WI38 (cell line): ENCODE measurements at regions not wholly inside any gene's neighbourhood (a gene's known extent, or its start where the extent isn't known, plus 50 kb on each side); places are given as distances from the start of the nearest gene placed in this dataset.

Source experiments
- H3K4me3 ChIP-seq: 2 replicates; pipeline ENCODE4 v1.5.1; 2011; ENCODE audit warnings: low read depth, mild to moderate bottlenecking, control low read depth, low read length
- CTCF ChIP-seq: IDR thresholded peaks from 2 replicates; pipeline ENCODE4 v1.5.1; 2012; ENCODE audit warnings: low read depth, mild to moderate bottlenecking, control low read depth, low read length

DNA sequence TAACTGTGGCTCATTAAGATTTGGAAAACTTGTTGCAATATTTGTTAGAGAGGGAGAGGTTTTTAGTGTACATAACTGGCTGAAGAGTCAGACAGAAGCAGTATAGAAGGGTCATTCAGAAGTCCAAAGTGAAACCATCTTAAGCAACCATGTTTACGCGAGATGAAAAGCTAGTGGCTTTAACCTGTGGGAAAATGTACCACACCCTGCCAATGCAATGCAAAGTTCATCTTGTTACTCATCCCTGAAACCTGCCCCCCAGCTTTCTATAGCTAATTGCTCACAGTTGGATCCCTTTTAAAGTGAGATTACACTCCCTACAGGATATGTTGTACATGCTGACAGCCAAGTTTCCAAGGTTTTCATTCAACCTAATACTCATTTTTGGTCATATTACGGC is 96.7 kb upstream of the RAPGEF2 start:
- no peak for TF ChIP-seq CTCF
- H3K4me3 ChIP-seq = no peak overlapping the region

DNA sequence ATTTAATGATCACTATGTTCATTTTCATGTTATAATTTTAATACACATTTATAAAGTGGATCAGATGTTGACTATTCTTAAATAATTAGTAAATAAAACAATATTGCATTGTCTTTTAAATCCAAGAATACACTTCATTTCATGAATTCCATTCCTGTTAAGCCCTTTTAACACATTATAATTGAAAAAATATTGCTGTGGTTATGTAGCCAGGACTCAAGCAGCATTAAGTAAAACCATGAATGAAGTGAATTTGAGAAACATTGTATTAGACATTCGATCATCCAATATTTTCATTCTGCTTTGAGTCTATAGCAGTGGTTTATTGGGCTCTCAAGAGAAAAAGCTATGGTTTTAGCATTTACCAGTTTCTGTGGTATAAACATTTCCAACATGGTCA is 94.2 kb upstream of the RAPGEF2 start:
- H3K4me3 ChIP-seq = no peak overlapping the region
- TF ChIP-seq CTCF = no peak

GRCh38 chr4:159009521-159009920 is 93.4 kb upstream of the RAPGEF2 start:
- TF ChIP-seq CTCF = no peak
- H3K4me3 ChIP-seq = no peak overlapping the region

DNA sequence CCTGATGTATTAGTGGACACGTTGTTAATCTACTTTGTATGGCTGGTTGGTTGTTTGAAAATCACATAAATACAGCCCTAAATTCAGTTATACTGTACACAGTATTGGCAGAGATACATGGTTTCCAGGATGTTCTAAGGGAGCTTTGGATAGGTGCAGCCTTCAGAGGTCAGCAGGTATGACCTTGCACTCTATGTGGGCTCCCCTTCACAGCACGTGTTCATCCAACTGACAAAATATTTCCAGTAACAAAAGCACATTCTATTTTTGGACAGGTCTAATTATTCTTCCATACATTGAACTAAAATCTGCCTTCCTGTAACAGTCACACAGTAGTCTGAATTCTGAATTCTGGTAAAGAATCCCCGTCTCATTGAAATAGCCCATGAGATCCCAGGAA is 92.8 kb upstream of the RAPGEF2 start:
- TF ChIP-seq CTCF = no peak
- H3K4me3 ChIP-seq = no peak overlapping the region

DNA sequence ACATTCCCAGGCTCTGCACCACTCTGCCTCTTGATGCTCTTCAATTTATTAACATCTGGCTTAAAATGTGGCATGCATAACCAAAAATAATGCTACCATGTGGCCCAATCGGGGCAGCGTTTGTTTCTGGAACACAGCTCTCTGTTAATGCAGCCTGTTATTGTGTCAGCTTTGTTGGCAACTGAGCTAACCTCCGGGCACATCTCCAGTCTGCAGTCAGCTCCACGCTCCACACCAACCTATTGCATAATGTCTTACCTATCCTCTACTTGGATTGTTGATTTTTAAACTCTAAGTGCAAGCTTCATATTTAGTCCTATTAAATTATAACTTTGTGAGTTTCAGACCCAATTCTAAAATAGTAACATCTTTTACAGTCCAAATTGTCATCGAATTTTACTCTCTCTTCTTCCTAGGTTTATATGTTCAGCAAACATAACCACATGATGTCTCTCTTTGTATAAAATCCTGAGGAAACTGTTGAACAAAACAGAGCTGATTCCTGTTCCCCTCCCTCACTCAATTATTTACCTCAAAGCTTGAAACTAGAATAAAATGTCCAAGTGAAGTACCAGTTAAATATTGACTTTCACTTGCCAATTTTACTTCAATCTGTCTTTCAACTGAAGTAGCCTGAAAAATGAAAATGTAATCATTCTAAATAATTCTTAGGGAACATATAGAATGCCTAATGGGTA is 92.2 kb upstream of the RAPGEF2 start:
- no peak overlapping the region for H3K4me3 ChIP-seq

DNA sequence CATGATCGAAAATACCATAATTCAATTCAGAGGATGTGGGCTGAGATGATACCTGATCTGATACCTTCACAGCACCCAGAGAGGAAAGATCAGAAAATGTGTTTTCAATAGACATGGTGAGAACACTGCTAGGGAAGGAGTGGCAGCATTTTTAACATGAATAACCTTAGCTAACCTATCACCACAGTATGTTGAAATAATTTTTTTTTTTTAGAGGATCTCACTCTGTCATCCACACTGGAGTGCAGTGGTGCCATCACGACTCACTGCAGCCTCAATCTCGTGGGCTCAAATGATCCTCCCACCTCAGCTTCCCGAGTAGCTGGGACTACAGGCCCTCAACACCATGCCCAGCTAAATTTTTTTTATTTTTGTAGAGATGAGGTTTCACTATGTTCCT is 90.5 kb upstream of the RAPGEF2 start:
- no peak for TF ChIP-seq CTCF
- no peak overlapping the region for H3K4me3 ChIP-seq

More for the DNA sequence above, 92.2 kb upstream of the RAPGEF2 start:
- TF ChIP-seq CTCF = no peak

DNA sequence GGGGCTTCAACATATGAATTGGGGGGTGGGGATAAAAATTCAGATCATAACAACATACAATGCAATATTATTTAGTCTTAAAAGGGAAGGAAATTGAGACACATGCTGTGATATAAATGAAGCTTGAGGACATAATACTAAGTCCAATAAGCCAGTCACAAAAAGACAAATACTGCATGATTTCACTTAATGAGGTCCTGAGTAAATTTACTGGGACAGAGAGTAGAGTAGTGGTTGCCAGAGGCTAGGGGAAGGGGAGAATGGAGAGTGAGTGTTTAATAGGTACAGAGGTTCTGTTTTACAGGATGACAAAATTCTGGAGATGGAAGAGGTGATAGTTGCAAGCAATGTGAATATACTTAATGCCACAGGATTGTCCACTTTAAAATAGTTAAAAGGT is 89.2 kb upstream of the RAPGEF2 start:
- no peak overlapping the region for H3K4me3 ChIP-seq
- TF ChIP-seq CTCF = no peak
